HepG2 (cell line): ENCODE measurements at regions not wholly inside any gene's neighbourhood (a gene's known extent, or its start where the extent isn't known, plus 50 kb on each side); places are given as distances from the start of the nearest gene placed in this dataset.

ENCODE experiments used
- ATAC-seq: fragments of 200-7000 bp; cut with Tn5 transposase; 3 replicates; pipeline ENCODE4 v1.9.1; 2020; ENCODE audit warnings: mild to moderate bottlenecking, moderate library complexity
- BruUV-seq: library from RNA; stranded (reverse); fragments of 400-500 nt; replicated peaks from 2 replicates; lab custom pipeline; 2021; lab: Mats Ljungman, UMichigan
- CTCF ChIA-PET: fragments of 300-600 bp; formaldehyde crosslinking; extraction: SDS; loops from one replicate; lab custom pipeline; 2021; ENCODE audit warnings: low total read pairs, inconsistent platforms, low intra/inter-chr PET ratio; lab: Yijun Ruan, JAX
- POLR2A ChIA-PET: fragments of 350-600 bp; sonication (Branson Sonifier 250); formaldehyde crosslinking; loops from one replicate; lab custom pipeline; 2020; ENCODE audit warnings: antibody characterized with exemption, inconsistent platforms; lab: Yijun Ruan, JAX
- DNase-seq: peaks from one replicate; pipeline ENCODE4 v3.0.0-alpha.2; 2015; ENCODE audit warnings: low spot score
- FAIRE-seq: peaks from 3 replicates; lab custom pipeline; 2011; peaks lifted over from hg19 to GRCh38; lab: Jason Lieb, UNC
- H2AFZ ChIP-seq: one replicate; pipeline ENCODE4 v1.6.1; 2011; ENCODE audit warnings: low read length, inconsistent platforms
- H3K27ac ChIP-seq: fragments of 300-600 bp; 3 replicates; pipeline ENCODE4 v1.8.0; 2011; ENCODE audit warnings: mixed run types, mild to moderate bottlenecking, mixed read lengths, low read length, inconsistent platforms; ENCODE audit not compliant: insufficient read depth; ENCODE audit errors: extremely low read length
- H3K27me3 ChIP-seq, 2 experiments: fragments of 200-600 bp in 1 of 2; 2 replicates in 1 of 2; 3 replicates in 1 of 2; pipeline versions ENCODE4 v1.6.0 to v1.8.0; 2011; ENCODE audit warnings: low read length in 2 of 2, mild to moderate bottlenecking in 2 of 2, moderate library complexity in 2 of 2, inconsistent platforms in 1 of 2; ENCODE audit not compliant: insufficient read depth in 2 of 2, control insufficient read depth in 1 of 2
- H3K36me3 ChIP-seq, 2 experiments: fragments of 200-600 bp in 1 of 2; replicated peaks in 1 of 2; 2 replicates in 1 of 2; 3 replicates in 1 of 2; pipeline versions ENCODE4 v1.5.1 to v1.8.0; 2011; ENCODE audit warnings: low read length in 2 of 2, inconsistent platforms in 1 of 2; ENCODE audit not compliant: insufficient read depth in 2 of 2, control insufficient read depth in 1 of 2
- H3K4me1 ChIP-seq: 2 replicates; pipeline ENCODE4 v1.5.1; 2012; ENCODE audit warnings: low read length, inconsistent platforms; ENCODE audit not compliant: insufficient read depth
- H3K4me2 ChIP-seq: 2 replicates; pipeline ENCODE4 v1.6.0; 2011; ENCODE audit warnings: low read depth, low read length, inconsistent platforms
- H3K4me3 ChIP-seq, 3 experiments: fragments of 200-600 bp in 1 of 3; sonication (generic), shearing (Covaris generic) in 1 of 3; replicated peaks in 1 of 3; 2 replicates each; pipeline ENCODE4 v1.5.1; 2011 to 2016; ENCODE audit warnings: low read length in 3 of 3, inconsistent platforms in 2 of 3, low read depth in 2 of 3, mild to moderate bottlenecking in 2 of 3, control low read depth in 1 of 3, mixed read lengths in 1 of 3; ENCODE audit not compliant: insufficient read depth in 1 of 3
- H3K79me2 ChIP-seq: one replicate; pipeline ENCODE4 v1.6.1; 2011; ENCODE audit warnings: low read length, inconsistent platforms; ENCODE audit not compliant: insufficient read depth
- H3K9ac ChIP-seq: 2 replicates; pipeline ENCODE4 v1.6.0; 2011; ENCODE audit warnings: mild to moderate bottlenecking, low read depth, low read length, inconsistent platforms; ENCODE audit not compliant: insufficient read depth
- H3K9me3 ChIP-seq: 2 replicates; pipeline ENCODE4 v1.5.1; 2012; ENCODE audit warnings: mild to moderate bottlenecking, low read length
- H4K20me1 ChIP-seq: 2 replicates; pipeline ENCODE4 v1.6.0; 2011; ENCODE audit warnings: inconsistent platforms, mild to moderate bottlenecking, low read length, moderate library complexity; ENCODE audit not compliant: insufficient read depth
- BRD4 ChIP-seq: sonication (generic); formaldehyde crosslinking; IDR thresholded peaks from 2 replicates; pipeline ENCODE4 v1.4.0; 2020; ENCODE audit warnings: missing genetic modification reagents
- CBX5 ChIP-seq: sonication (generic); formaldehyde crosslinking; IDR thresholded peaks from 2 replicates; pipeline ENCODE4 v1.4.0; 2020; ENCODE audit warnings: missing genetic modification reagents, borderline replicate concordance
- CREM ChIP-seq, 2 experiments: sonication (generic) in 1 of 2; formaldehyde crosslinking in 1 of 2; IDR thresholded peaks; 2 replicates each; pipeline versions ENCODE4 v1.4.0 to v1.6.1; 2016 to 2020; ENCODE audit warnings: antibody characterized with exemption in 1 of 2, mild to moderate bottlenecking in 1 of 2, missing genetic modification reagents in 1 of 2
- GABPB1 ChIP-seq: IDR thresholded peaks from 2 replicates; pipeline ENCODE4 v1.6.1; 2016; ENCODE audit warnings: mild to moderate bottlenecking, missing genetic modification reagents, moderate library complexity, missing compliant biosample characterization
- NR3C1 ChIP-seq: sonication (generic); formaldehyde crosslinking; IDR thresholded peaks from 2 replicates; pipeline ENCODE4 v1.4.0; 2020; ENCODE audit warnings: missing genetic modification reagents
- PTBP1 ChIP-seq: fragments of 200-400 bp; formaldehyde crosslinking; IDR thresholded peaks from 2 replicates; pipeline ENCODE4 v1.6.1; 2018; ENCODE audit warnings: low read length, low read depth; ENCODE audit not compliant: poor library complexity, severe bottlenecking
- SALL1 ChIP-seq: sonication (generic); formaldehyde crosslinking; IDR thresholded peaks from 2 replicates; pipeline ENCODE4 v1.8.0; 2022; ENCODE audit warnings: mild to moderate bottlenecking, missing genetic modification reagents
- TBP ChIP-seq: sonication (generic); formaldehyde crosslinking; IDR thresholded peaks from 2 replicates; pipeline ENCODE4 v1.5.0; 2020; ENCODE audit warnings: missing genetic modification reagents
- ZFP62 ChIP-seq: sonication (generic); formaldehyde crosslinking; IDR thresholded peaks from 2 replicates; pipeline ENCODE4 v1.4.0; 2020; ENCODE audit warnings: missing genetic modification reagents
- ZNF33B ChIP-seq: sonication (generic); formaldehyde crosslinking; IDR thresholded peaks from 2 replicates; pipeline ENCODE4 v1.5.1; 2020; ENCODE audit warnings: mild to moderate bottlenecking, missing genetic modification reagents
- ZNF414 ChIP-seq: sonication (generic); formaldehyde crosslinking; IDR thresholded peaks from 2 replicates; pipeline ENCODE4 v1.5.0; 2020; ENCODE audit warnings: missing genetic modification reagents
- ZNF709 ChIP-seq: sonication (generic); formaldehyde crosslinking; IDR thresholded peaks from 2 replicates; pipeline ENCODE4 v1.5.0; 2020; ENCODE audit warnings: mild to moderate bottlenecking, missing genetic modification reagents
- ZNF749 ChIP-seq: sonication (generic); formaldehyde crosslinking; IDR thresholded peaks from 2 replicates; pipeline ENCODE4 v1.8.0; 2022; ENCODE audit warnings: mild to moderate bottlenecking, missing genetic modification reagents, moderate library complexity, borderline replicate concordance
- ZNF761 ChIP-seq: sonication (generic); formaldehyde crosslinking; conservative IDR thresholded peaks from 2 replicates; pipeline ENCODE4 v1.4.0; 2020; ENCODE audit warnings: mild to moderate bottlenecking, missing genetic modification reagents
- WGBS: methylation state at CpG from one replicate; pipeline ENCODE4 v1.1.6; 2017; ENCODE audit warnings: low lambda C conversion rate; 5-methylcytosine and 5-hydroxymethylcytosine counted together
- in situ Hi-C: cut with HindIII; loops from 2 replicates; pipeline ENCODE4 v1.10.0; 2017; ENCODE audit warnings: low pct_unique_long_range_greater_than_20kb; ENCODE audit not compliant: extremely low pct_ligation_motif_present
- intact Hi-C: fragments of 100-400 bp; cut with micrococcal nuclease; formaldehyde crosslinking; loops from one replicate; pipeline ENCODE4 v1.10.0; 2022; ENCODE audit not compliant: unreplicated experiment
- TF ChIP-seq, protein P1 (sequence below): sonication (generic); formaldehyde crosslinking; conservative IDR thresholded peaks from 2 replicates; pipeline ENCODE4 v1.8.0; 2022; ENCODE audit warnings: missing genetic modification reagents
- TF ChIP-seq, protein P2 (sequence below): sonication (generic); formaldehyde crosslinking; IDR thresholded peaks from 2 replicates; pipeline ENCODE4 v1.4.0; 2020; ENCODE audit warnings: mild to moderate bottlenecking, low read depth, missing genetic modification reagents
- TF ChIP-seq, protein P3 (sequence below): sonication (generic); formaldehyde crosslinking; IDR thresholded peaks from 2 replicates; pipeline ENCODE4 v1.5.0; 2020; ENCODE audit warnings: mild to moderate bottlenecking, missing genetic modification reagents, moderate library complexity

DNA sequence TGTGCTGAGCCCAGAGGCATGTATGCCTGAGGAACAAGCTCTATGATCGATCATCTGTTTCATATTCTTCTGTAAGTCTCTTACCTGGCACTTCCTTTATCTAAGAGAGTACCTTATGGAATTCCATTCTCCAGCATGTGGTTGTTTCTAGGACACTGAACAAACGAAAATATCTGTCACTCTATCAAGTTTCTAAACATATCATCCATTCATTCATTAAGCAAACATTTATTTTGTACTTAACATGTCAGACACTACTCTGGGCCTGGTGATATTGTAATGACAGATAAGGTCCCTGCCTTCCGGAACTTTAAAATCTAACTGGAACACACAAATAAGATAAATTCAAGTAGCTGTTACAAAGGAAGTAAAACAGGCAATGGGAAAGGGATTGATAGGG lies 477.1 kb downstream of the IGSF11 start:
- H3K4me1 ChIP-seq = 0 out of 2 replicates have a peak, but pooled peaks cover 19% of the 10 kb centered on the region
- ATAC-seq = no peak
- TF ChIP-seq ZNF414 (CRISPR knock-in tag) (no peak), ZNF749 (no peak), TBP (CRISPR knock-in tag) (no peak), CREM (IDR thresholded peaks at IDR 0.05) (no peak), CREM (CRISPR knock-in tag; IDR thresholded peaks at IDR 0.05) (no peak), BRD4 (CRISPR knock-in tag) (no peak), ZFP62 (CRISPR knock-in tag) (no peak), SALL1 (no peak), NR3C1 (no peak), ZNF761 (CRISPR knock-in tag) (no peak), ZNF33B (CRISPR knock-in tag) (no peak), ZNF709 (CRISPR knock-in tag) (no peak), PTBP1 (no peak), GABPB1 (no peak), CBX5 (CRISPR knock-in tag) (no peak)
- TF ChIP-seq, protein P1, sequence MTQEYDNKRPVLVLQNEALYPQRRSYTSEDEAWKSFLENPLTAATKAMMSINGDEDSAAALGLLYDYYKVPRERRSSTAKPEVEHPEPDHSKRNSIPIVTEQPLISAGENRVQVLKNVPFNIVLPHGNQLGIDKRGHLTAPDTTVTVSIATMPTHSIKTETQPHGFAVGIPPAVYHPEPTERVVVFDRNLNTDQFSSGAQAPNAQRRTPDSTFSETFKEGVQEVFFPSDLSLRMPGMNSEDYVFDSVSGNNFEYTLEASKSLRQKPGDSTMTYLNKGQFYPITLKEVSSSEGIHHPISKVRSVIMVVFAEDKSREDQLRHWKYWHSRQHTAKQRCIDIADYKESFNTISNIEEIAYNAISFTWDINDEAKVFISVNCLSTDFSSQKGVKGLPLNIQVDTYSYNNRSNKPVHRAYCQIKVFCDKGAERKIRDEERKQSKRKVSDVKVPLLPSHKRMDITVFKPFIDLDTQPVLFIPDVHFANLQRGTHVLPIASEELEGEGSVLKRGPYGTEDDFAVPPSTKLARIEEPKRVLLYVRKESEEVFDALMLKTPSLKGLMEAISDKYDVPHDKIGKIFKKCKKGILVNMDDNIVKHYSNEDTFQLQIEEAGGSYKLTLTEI (CRISPR knock-in tag) = no peak
- TF ChIP-seq, protein P2, sequence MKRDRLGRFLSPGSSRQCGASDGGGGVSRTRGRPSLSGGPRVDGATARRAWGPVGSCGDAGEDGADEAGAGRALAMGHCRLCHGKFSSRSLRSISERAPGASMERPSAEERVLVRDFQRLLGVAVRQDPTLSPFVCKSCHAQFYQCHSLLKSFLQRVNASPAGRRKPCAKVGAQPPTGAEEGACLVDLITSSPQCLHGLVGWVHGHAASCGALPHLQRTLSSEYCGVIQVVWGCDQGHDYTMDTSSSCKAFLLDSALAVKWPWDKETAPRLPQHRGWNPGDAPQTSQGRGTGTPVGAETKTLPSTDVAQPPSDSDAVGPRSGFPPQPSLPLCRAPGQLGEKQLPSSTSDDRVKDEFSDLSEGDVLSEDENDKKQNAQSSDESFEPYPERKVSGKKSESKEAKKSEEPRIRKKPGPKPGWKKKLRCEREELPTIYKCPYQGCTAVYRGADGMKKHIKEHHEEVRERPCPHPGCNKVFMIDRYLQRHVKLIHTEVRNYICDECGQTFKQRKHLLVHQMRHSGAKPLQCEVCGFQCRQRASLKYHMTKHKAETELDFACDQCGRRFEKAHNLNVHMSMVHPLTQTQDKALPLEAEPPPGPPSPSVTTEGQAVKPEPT (CRISPR knock-in tag) = no peak
- TF ChIP-seq, protein P3, sequence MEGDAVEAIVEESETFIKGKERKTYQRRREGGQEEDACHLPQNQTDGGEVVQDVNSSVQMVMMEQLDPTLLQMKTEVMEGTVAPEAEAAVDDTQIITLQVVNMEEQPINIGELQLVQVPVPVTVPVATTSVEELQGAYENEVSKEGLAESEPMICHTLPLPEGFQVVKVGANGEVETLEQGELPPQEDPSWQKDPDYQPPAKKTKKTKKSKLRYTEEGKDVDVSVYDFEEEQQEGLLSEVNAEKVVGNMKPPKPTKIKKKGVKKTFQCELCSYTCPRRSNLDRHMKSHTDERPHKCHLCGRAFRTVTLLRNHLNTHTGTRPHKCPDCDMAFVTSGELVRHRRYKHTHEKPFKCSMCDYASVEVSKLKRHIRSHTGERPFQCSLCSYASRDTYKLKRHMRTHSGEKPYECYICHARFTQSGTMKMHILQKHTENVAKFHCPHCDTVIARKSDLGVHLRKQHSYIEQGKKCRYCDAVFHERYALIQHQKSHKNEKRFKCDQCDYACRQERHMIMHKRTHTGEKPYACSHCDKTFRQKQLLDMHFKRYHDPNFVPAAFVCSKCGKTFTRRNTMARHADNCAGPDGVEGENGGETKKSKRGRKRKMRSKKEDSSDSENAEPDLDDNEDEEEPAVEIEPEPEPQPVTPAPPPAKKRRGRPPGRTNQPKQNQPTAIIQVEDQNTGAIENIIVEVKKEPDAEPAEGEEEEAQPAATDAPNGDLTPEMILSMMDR (CRISPR knock-in tag) = no peak
- TF ChIP-seq, all 625 proteins: peak for 0
- no TSS peak for BruUV-seq
- intact Hi-C loops (no loop called here), in situ Hi-C loops (no loop called here)
- no peak for FAIRE-seq
- H3K79me2 ChIP-seq = no peaks in the 10 kb centered on the region
- H3K4me2 ChIP-seq = no peak overlapping the region
- H4K20me1 ChIP-seq = no peaks in the 10 kb centered on the region
- H3K36me3 ChIP-seq = no peaks in the 10 kb centered on the region
- H3K9ac ChIP-seq = no peak overlapping the region
- H2AFZ ChIP-seq = no peak overlapping the region
- ChIA-PET CTCF (no interaction called here), POLR2A (no interaction called here)
- DNase-seq = peak; percentile 55
- H3K27me3 ChIP-seq = no peaks in the 10 kb centered on the region; a peak in 1 of 5 replicates
- H3K9me3 ChIP-seq = no peaks in the 10 kb centered on the region
- H3K27ac ChIP-seq = no peak overlapping the region
- no peak overlapping the region for H3K4me3 ChIP-seq
- 21% methylated on average over 3 of the region's 3 CpGs for WGBS
